Panc1 (cell line): ENCODE measurements at regions not wholly inside any gene's neighbourhood (a gene's known extent, or its start where the extent isn't known, plus 50 kb on each side); places are given as distances from the start of the nearest gene placed in this dataset.

Experiments
- CTCF ChIP-seq: fragments of 450-650 bp; IDR thresholded peaks from 2 replicates; pipeline ENCODE4 v1.5.1; 2017; ENCODE audit warnings: mild to moderate bottlenecking
- POLR2AphosphoS5 ChIP-seq: IDR thresholded peaks from 2 replicates; pipeline ENCODE4 v1.6.1; 2012; ENCODE audit warnings: mild to moderate bottlenecking, low read depth, low read length, moderate library complexity
- REST ChIP-seq, 2 experiments: IDR thresholded peaks; 2 replicates each; pipeline ENCODE4 v1.6.1; 2011 to 2012; ENCODE audit warnings: low read depth in 2 of 2, control low read depth in 1 of 2, low read length in 1 of 2, mild to moderate bottlenecking in 1 of 2, moderate library complexity in 1 of 2; ENCODE audit not compliant: insufficient read depth in 1 of 2
- SIN3A ChIP-seq: IDR thresholded peaks from 2 replicates; pipeline ENCODE4 v1.6.1; 2012; ENCODE audit warnings: low read depth, mild to moderate bottlenecking, low read length, moderate library complexity, borderline replicate concordance; ENCODE audit not compliant: insufficient read depth
- TCF7L2 ChIP-seq: IDR thresholded peaks from 2 replicates; pipeline ENCODE4 v1.6.1; 2011; ENCODE audit warnings: mild to moderate bottlenecking, low read depth, low read length, inconsistent platforms

- no peak for TF ChIP-seq CTCF
- TF ChIP-seq TCF7L2 = no peak
- no peak for TF ChIP-seq SIN3A
- TF ChIP-seq POLR2AphosphoS5 = no peak
- no peak for TF ChIP-seq REST (IDR thresholded peaks at IDR 0.05; ENCODE audit: insufficient read depth in 1 of 2, low read depth in 2 of 2, low read length in 1 of 2)
These were observed 90.9 kb upstream of the SRD5A3 start for GRCh38 chr4:55255179-55255578.
